GM19099 (cell line): ENCODE measurements at regions not wholly inside any gene's neighbourhood (a gene's known extent, or its start where the extent isn't known, plus 50 kb on each side); places are given as distances from the start of the nearest gene placed in this dataset.

Experiments
- POLR2A ChIP-seq: IDR thresholded peaks from 3 replicates; pipeline ENCODE4 v1.6.1; 2011; ENCODE audit warnings: low read depth; ENCODE audit not compliant: insufficient read length; ENCODE audit errors: extremely low read depth

DNA sequence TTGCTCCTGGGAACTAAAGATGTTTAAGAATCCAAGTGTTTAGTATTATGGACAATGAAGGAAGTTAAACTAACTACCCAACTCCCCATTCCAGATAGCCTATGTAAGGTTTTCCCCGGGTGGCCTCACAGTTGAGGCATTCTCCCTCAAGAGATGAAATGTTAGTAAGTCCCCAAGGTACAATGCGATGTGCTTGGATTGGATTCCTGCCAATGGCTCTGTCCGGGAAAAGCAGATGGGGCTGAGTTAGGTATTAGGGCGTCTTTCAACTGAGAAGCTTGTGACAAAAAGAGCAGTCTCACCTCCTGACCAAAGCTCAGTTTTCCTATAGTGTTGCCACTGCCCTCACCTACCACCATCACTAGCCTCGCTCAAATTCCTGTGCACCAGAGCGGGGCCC is 64.8 kb upstream of the E2F7 start:
- no peak for TF ChIP-seq POLR2A

DNA sequence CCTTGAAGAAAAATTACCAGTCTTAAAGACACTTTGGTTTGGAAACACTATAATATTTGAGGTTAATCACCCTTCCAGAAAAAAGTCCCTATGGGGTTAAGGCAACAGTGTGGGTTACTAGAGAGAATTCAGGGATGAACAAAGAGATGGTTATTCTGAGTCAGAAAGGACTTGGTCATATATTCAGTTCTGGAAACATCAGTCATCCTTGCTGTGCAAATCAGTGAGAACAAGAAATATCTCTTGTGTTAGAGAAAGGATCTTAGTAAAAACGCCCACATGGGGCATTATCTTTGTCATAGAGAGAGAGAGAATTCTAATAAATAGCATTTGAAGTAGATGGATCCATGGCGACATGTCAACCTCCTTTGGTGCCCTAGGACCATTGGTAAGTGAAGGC is 59.4 kb upstream of the E2F7 start:
- TF ChIP-seq POLR2A: no peak

DNA sequence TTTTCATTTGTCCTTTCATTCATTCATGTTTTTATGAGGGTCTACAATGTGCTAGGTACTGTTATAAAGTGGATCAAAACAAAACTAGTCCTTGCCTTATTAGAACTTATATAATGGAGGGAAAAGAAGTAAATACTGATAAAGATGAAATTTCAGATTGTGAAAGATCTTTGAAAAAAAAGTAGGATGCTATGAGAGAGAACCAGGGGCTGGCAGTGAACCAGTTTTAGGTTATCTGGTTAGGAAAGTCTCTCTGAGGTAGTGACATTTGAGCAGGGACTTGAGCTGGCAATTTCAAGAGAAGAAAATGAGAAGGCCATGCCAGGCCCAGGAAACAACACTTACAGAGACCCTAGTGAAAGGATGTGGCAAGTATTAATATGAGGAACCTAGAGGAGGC is 57.3 kb upstream of the E2F7 start:
- TF ChIP-seq POLR2A: no peak

DNA sequence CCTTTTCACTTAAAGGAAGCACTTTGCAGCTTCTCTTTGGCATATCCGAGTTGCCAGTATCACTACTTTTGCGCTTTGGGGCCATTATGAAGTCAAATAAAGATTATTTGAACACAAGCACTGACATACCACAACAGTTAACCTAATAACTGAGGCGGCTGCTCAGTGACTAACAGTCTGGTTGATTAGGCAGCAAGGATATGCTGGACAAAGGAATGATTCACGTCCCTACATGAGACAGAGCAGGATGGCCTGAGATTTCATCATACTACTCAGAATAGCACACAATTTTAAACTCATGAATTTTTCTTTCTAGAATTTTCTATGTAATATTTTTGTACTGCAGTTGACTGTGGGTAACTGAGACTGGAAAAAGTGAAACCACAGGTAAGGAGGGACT is 56.9 kb upstream of the E2F7 start:
- no peak for TF ChIP-seq POLR2A

DNA sequence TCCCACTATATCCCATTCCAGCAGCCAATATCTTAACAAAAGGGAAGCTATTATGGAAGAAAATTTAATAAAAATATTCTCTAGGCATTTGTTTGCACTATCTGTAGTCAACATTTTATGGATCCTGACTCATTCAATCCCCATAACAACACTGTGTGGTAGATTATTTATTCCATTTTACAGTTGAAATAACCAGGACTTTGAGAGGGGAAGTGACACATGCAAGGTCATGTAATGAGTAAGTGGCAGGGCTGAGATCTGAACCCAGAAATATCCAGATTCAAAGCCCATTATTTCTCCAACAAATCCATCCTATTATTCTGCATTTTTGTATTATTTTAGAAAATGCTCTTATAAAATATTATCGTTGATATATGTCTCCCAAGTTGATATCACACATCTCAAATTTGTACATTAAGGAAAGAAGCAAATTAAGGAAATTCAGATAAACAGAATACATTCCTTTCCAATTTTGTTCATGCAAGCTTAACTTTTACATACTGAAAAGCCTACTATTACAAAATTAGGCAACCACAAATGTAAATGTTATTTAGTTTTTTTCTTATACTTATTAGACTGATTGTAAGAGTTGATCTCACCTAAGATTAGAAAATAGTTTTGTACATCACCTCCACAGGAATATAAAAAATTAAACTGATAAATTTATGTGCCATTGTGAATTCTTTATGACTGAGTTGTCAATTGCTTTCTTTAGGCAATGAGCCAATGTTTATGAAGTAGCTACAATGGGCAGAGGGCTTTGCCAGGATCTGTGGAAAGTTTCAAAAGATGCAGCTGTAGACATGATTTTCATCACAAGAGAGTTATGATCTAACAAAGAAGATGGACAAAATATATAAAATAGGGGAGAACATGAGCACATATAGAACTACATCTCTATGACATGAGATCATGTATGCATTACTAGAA is 55.1 kb upstream of the E2F7 start:
- no peak for TF ChIP-seq POLR2A

DNA sequence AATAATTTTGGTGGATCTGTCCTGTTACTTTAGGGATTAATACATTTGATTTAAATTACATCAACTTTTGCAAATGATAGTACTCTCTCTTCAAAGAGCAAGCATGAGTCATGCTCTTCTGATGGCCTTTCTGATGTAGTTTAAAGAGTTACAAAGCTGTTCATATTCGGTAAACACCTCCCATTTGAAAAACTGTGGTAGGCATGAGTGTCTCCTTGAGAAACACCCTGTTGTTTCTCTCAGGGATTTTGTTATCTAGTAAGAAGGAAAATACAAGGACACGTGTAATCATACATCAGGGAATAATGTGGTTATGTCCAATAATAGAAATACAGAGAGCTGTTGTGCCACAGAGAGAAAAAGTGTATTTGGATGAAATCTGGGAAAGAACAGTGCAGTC is 53.3 kb upstream of the E2F7 start:
- no peak for TF ChIP-seq POLR2A

DNA sequence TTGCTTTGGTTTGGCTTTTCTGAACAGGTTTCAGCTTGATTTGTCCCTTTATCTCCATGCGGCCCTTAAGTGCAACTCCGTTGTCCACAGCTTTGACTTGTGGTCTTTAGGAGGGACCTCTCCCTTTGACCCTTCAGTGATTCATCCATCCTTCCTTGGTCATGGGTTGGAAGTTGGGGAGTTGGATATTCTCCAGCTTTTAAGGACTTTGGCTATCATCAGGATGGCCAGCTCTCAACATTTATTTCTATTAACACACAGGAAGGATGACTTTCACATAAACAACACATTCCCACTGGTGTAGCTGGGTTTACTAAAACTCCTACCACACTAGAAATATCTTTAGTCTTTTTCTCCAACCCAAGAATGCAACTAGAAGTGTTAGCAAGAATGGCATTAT is 50.9 kb upstream of the E2F7 start:
- TF ChIP-seq POLR2A: no peak

DNA sequence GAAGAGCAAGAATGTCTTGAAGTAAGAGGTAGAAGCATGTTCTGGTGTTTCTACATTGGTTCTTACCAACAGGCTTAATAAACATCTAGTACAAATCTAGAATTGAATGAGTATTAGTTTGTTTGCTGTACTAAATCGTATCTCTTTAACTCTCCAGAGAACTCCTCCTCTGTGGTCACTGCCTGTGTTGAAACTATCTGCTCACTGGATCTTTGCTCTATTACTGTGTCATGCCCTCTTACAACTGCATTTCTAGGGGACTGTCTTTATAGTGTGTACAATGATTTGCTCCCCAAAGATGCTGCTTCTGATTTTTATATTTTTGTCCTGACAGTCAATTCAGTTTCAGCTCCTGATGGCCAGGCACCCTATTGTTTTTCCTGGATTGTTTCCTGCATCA is 50.1 kb upstream of the E2F7 start:
- no peak for TF ChIP-seq POLR2A
